ENCODE measurements at regions not wholly inside any gene's neighbourhood (a gene's known extent, or its start where the extent isn't known, plus 50 kb on each side); places are given as distances from the start of the nearest gene placed in this dataset.

DNA sequence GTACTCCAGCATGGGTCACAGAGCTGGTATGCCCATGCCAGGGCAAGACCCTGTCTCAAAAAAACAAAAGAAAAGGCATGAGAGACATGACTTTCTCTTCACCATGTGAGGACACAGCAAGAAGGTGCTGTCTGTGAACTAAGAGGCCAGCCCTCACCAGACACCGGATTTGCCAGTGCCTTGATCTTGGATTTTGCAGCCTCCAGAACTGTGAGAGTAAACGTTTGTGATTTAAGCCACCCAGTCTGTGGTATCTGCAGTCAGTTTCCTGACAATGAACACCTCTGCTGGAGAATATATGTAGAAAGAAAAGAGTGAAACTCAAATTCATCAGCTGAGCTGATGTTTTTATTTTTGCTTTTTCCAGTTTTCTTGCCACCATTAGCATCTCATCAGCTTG, 166.3 kb upstream of the RAB4A start:
- no peaks in the 10 kb centered on the region for H3K4me1 ChIP-seq (ENCODE audit: low read depth, poor library complexity, severe bottlenecking)
- H4K20me1 ChIP-seq (ENCODE audit: insufficient read depth): no peaks in the 10 kb centered on the region
- no peak for TF ChIP-seq CTCF (conservative IDR thresholded peaks at IDR 0.05; ENCODE audit: low read depth, low read length)
- no peaks in the 10 kb centered on the region for H3K27me3 ChIP-seq (ENCODE audit: insufficient read depth, low read depth)
- no peak overlapping the region for H3K4me2 ChIP-seq
- no peak overlapping the region for H2AFZ ChIP-seq (ENCODE audit: low read depth)
- H3K79me2 ChIP-seq (ENCODE audit: insufficient read depth, low read depth): no peaks in the 10 kb centered on the region
- H3K9ac ChIP-seq: no peak overlapping the region
- no peak overlapping the region for H3K27ac ChIP-seq
- no peaks in the 10 kb centered on the region for H3K36me3 ChIP-seq (ENCODE audit: insufficient read depth)
- H3K4me3 ChIP-seq (IDR thresholded peaks at IDR 0.05; ENCODE audit: insufficient read depth, low read depth, low read length): no peak overlapping the region

DNA sequence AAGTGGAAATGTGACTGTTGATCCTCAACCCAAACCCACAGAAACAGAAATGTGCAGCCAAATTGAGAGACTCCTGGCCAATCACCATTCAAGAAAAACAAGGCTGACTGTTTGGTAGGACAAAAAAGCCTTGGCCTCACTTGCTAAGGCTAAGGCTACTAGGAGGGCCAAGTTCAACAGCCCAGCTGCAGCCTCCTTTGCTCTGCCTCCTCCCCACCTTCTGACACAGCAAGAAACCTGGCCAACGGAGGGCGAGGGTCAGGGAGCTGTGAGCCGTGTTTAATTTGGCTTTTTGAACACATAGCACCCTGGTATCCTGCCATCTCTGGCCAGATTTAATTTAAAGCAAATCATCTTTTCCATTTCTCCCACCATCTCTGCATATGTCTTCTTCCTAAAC, 165.8 kb upstream of the RAB4A start:
- no peaks in the 10 kb centered on the region for H3K27me3 ChIP-seq (ENCODE audit: insufficient read depth, low read depth)
- H3K79me2 ChIP-seq (ENCODE audit: insufficient read depth, low read depth): no peaks in the 10 kb centered on the region
- H3K9ac ChIP-seq: no peak overlapping the region
- no peak overlapping the region for H3K4me2 ChIP-seq
- H2AFZ ChIP-seq (ENCODE audit: low read depth): no peak overlapping the region
- no peak overlapping the region for H3K27ac ChIP-seq
- no peaks in the 10 kb centered on the region for H3K36me3 ChIP-seq (ENCODE audit: insufficient read depth)
- TF ChIP-seq CTCF (conservative IDR thresholded peaks at IDR 0.05; ENCODE audit: low read depth, low read length): no peak
- H4K20me1 ChIP-seq (ENCODE audit: insufficient read depth): no peaks in the 10 kb centered on the region
- no peaks in the 10 kb centered on the region for H3K4me1 ChIP-seq (ENCODE audit: low read depth, poor library complexity, severe bottlenecking)
- H3K4me3 ChIP-seq (IDR thresholded peaks at IDR 0.05; ENCODE audit: insufficient read depth, low read depth, low read length): no peak overlapping the region

- no peaks in the 10 kb centered on the region for H3K79me2 ChIP-seq (ENCODE audit: insufficient read depth, low read depth)
- no peaks in the 10 kb centered on the region for H3K27me3 ChIP-seq (ENCODE audit: insufficient read depth, low read depth)
- no peak overlapping the region for H2AFZ ChIP-seq (ENCODE audit: low read depth)
- no peak overlapping the region for H3K4me3 ChIP-seq (IDR thresholded peaks at IDR 0.05; ENCODE audit: insufficient read depth, low read depth, low read length)
- H3K27ac ChIP-seq: no peak overlapping the region
- H3K4me2 ChIP-seq: no peak overlapping the region
- no peaks in the 10 kb centered on the region for H3K4me1 ChIP-seq (ENCODE audit: low read depth, poor library complexity, severe bottlenecking)
- no peak overlapping the region for H3K9ac ChIP-seq
- H3K36me3 ChIP-seq (ENCODE audit: insufficient read depth): no peaks in the 10 kb centered on the region
- no peaks in the 10 kb centered on the region for H4K20me1 ChIP-seq (ENCODE audit: insufficient read depth)
- no peak for TF ChIP-seq CTCF (conservative IDR thresholded peaks at IDR 0.05; ENCODE audit: low read depth, low read length)
These were observed 164.9 kb upstream of the RAB4A start for GRCh38 chr1:229105822-229106525.

DNA sequence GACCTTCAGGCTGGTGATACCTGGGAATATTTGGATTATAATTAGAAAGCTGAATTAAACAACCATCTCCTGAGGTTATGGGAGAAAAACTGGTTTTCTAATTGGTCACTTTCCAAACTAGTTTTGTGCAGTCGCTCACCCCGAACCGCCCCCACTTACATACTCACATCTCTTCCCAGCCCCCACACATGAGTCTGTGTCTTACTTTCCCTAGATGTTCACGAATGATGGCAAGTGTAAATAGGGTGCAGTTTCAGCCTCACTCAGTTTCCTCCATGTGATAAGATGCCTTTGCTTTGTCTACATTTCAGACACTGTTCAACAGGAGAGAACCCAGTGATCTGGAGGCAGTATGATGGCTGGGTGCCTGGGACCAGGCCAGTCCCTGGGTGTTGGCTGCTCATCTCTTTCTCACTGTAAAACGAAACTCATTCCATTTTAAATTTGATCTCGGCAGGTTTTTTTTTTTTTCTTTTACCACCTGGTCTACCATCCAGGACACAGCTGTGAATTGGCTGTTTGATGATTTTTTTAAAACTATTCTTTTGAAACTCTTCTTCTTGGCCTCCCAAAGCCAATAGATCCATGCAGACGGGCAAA, 164.3 kb upstream of the RAB4A start:
- H3K79me2 ChIP-seq (ENCODE audit: insufficient read depth, low read depth): no peaks in the 10 kb centered on the region
- no peak overlapping the region for H3K27ac ChIP-seq
- no peak overlapping the region for H3K4me3 ChIP-seq (IDR thresholded peaks at IDR 0.05; ENCODE audit: insufficient read depth, low read depth, low read length)
- no peak for TF ChIP-seq CTCF (conservative IDR thresholded peaks at IDR 0.05; ENCODE audit: low read depth, low read length)
- no peaks in the 10 kb centered on the region for H4K20me1 ChIP-seq (ENCODE audit: insufficient read depth)
- H3K36me3 ChIP-seq (ENCODE audit: insufficient read depth): no peaks in the 10 kb centered on the region
- no peak overlapping the region for H2AFZ ChIP-seq (ENCODE audit: low read depth)
- H3K4me1 ChIP-seq (ENCODE audit: low read depth, poor library complexity, severe bottlenecking): no peaks in the 10 kb centered on the region
- no peaks in the 10 kb centered on the region for H3K27me3 ChIP-seq (ENCODE audit: insufficient read depth, low read depth)
- no peak overlapping the region for H3K9ac ChIP-seq
- no peak overlapping the region for H3K4me2 ChIP-seq
